HG02870 (cell line): ENCODE measurements at regions not wholly inside any gene's neighbourhood (a gene's known extent, or its start where the extent isn't known, plus 50 kb on each side); places are given as distances from the start of the nearest gene placed in this dataset.
"Not testable (repeated sequence)": the region's sequence is repeated elsewhere in the genome, so short reads cannot be mapped to it uniquely, and the experiment has no call there.

Source experiments
- ATAC-seq: cut with Tn5 transposase; IDR thresholded peaks from one replicate; pipeline ENCODE4 v1.9.1; 2021; ENCODE audit warnings: mild to moderate bottlenecking, moderate library complexity; ENCODE audit not compliant: unreplicated experiment

- no peak for ATAC-seq
Measured at GRCh38 chr13:112172641-112173251, 105.8 kb downstream of the SOX1 start.

- ATAC-seq: no peak
Measured at GRCh38 chr13:112174476-112175110, 107.6 kb downstream of the SOX1 start.

DNA sequence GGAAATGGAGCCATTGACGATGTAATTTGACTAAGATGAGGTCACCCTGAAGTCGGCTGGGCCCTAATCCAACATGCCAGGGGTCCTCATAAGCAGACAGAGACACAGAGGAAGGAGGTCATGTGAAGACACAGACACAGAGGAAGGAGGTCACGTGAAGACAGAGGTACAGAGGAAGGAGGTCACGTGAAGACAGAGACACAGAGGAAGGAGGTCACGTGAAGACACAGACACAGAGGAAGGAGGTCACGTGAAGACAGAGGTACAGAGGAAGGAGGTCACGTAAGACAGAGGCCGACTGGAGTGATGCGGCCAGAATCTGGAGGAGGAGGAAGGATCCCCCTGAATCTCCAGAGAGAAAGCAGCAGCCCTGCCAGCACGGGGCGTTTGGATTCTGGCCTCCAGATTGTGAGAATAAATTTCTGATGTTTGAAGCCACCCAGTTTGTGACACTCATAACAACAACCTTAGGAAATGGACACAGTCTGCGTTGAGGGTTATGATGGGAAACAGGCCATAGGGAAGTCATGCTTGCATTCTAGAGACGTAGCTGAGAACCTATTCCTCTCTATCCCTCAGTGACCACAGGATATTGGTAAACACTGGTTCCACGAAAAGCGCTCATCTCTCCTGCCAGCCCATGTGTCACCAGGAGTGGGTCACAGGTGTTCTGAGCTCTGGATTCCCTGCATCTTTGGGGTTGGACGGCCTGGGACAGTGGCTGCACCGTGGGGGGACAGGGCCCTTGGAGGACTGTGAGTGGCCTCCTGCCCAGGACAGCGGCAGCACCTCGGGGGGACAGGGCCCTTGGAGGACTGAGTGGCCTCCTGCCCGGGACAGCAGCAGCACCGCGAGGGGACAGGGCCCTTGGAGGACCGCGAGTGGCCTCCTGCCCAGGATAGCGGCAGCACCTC, 108.5 kb downstream of the SOX1 start:
- ATAC-seq: no peak

GRCh38 chr13:112176141-112177119, 109.5 kb downstream of the SOX1 start:
- not testable (repeated sequence) for ATAC-seq

- ATAC-seq: no peak
Measured at GRCh38 chr13:112177450-112178288, 110.7 kb downstream of the SOX1 start.

DNA sequence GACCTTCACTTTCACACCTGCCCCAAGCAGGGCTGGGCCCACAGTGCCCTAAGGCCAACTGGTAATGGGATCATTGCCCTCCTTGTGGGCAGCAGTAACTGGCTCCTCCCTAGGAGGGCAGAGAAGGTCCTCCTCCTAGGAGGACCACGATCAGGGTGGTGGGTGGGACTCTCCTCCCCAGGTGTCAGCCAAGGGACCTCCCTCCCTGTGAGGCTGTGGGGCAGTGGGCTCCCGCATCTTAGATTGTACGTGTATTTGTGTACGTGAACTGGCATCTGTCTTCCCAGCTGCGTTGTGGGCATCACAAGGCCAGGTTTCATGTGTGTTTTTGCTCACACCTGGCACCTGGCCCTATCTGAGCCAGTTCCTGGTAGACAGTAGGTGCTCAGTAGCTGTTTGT, 111.8 kb downstream of the SOX1 start:
- no peak for ATAC-seq

- ATAC-seq: no peak
Measured at GRCh38 chr13:112179421-112179820, 112.5 kb downstream of the SOX1 start.

DNA sequence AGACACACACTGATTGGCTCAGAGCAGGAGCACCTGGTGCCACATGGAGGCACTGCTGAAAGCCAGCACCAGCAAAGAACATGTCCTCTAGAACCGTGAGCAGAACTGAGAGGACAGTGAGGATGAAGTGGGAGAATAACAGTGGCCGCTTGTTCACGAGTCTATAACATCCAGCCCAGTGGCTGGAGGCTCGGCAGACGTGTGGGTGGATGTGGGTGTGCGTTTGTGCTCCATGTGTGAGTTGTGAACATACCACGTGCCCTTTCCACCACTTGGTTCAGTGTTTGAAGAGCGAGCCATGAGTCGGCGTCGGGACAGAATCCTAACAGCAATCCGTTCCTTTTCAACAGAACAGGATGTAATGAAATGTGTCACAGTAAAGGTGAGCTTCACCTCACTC, 113.0 kb downstream of the SOX1 start:
- ATAC-seq: no peak

DNA sequence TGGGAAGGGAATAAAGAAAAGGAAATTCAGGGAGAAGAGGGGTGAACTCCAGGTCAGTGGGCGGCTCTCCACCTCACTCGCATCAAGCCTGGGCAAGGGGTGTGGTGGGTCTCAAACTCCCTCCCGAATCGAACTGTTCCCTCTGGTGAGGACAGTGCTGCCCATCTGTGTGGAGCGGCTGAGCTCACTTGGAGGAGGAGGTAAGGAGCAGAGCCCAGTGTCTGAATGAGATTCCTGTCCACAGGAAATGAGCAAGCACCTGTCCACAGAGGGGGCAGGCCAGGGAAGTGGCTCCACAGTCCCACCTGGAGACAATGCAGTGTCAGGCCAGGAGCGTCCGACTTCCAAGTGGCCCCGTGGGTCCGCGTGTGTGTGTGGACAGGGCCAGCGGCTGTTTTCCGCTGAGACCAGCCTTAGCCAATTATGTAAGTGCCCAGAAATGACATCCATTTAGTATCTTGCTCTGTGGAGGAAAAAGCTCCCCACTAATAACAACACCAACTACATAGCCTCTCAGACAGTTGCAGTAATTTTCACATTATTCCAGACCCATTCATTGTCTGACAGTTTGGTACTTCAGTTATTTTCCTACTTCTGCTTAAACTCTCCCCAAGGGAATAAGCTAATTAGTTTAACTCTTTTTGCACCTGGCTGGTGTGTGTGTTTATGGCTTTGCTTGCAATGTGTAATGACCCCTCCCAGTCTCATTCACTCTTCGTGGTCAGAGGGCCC, 114.6 kb downstream of the SOX1 start:
- no peak for ATAC-seq

- no peak for ATAC-seq
Measured at GRCh38 chr13:112182251-112182650, 115.3 kb downstream of the SOX1 start.

DNA sequence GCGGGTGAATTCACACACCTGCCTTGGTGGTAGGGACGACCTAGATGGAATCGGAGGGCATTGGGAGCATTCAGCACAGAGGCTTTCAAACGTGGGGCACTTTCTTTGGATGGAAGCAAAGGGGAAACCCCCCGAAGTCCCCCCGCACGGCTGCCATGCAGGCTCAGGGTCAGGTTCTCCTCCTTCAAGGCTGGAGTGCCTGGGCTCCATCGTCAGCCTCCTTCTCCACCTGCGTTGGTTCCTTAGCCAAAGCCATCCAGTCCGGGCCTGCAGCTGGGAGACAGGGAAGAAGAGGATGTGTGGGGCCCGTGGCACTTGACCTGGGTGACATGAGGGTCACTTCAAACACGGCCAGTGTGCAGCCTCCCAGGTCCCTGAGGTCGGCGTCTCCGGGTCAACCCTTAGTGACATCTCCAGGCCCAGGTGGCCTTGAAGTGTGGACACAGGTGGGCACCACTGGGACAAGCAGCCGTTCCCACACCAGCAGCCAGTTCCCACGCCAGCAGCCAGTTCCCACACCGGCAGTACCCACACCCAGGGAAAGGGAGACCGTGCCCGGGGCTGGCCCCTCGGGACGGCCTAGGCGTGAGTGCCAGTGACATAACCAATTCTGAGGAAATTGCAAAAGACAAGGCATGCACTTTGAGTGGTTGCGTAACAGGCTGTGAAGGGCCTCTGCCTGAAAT, 116.0 kb downstream of the SOX1 start:
- no peak for ATAC-seq

- ATAC-seq: no peak
Measured at GRCh38 chr13:112183532-112184090, 116.7 kb downstream of the SOX1 start.

GRCh38 chr13:112184261-112184660, 117.3 kb downstream of the SOX1 start:
- ATAC-seq: no peak

GRCh38 chr13:112184851-112185371, 118.0 kb downstream of the SOX1 start:
- no peak for ATAC-seq

DNA sequence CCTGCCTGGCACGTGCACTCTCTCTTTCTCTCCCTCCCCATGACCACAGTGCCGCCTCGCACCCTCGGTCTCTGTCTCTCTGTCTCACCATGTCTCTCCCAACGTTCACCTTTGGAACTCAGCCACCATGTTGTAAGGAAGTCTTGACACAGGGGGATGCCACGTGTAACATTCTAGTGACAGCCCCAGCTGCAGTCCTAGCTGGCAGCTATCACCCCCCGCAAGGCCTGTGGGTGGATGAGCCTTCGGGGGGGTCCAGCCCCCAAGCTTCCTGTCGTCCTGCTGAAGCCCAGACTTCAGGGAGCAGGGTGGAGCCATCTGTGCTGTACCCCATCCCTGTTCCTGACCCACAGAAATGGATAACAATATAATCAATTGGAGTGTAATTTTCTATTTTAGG, 118.5 kb downstream of the SOX1 start:
- no peak for ATAC-seq

DNA sequence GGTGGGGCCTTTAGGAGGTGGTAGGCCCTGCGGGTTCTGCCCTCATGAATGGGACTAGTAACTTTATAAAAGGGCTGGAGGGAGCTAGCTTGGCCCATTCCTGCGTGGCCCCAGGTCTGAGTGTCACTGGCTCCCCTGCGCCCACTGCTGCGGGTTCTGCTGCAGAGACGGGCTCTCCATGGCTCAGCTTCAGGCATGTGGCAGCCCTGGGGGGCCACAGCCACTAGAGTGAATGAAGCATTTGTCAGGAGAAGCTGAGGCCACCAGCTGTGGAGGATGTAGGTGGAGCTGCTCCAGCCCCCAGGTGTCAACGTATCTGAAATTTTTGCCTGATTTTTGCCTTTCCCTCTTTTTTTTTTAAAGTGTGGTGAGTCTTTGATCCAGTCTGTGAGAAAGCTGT, 119.1 kb downstream of the SOX1 start:
- ATAC-seq: no peak

- ATAC-seq: no peak
Measured at GRCh38 chr13:112187527-112188297, 120.8 kb downstream of the SOX1 start.
